ENCODE measurements at regions not wholly inside any gene's neighbourhood (a gene's known extent, or its start where the extent isn't known, plus 50 kb on each side); places are given as distances from the start of the nearest gene placed in this dataset.

GRCh38 chr1:87186346-87186745 is 142.3 kb upstream of the LMO4 start:
- no peak for DNase-seq (ENCODE audit: unreplicated experiment)
- TF ChIP-seq, protein P1, sequence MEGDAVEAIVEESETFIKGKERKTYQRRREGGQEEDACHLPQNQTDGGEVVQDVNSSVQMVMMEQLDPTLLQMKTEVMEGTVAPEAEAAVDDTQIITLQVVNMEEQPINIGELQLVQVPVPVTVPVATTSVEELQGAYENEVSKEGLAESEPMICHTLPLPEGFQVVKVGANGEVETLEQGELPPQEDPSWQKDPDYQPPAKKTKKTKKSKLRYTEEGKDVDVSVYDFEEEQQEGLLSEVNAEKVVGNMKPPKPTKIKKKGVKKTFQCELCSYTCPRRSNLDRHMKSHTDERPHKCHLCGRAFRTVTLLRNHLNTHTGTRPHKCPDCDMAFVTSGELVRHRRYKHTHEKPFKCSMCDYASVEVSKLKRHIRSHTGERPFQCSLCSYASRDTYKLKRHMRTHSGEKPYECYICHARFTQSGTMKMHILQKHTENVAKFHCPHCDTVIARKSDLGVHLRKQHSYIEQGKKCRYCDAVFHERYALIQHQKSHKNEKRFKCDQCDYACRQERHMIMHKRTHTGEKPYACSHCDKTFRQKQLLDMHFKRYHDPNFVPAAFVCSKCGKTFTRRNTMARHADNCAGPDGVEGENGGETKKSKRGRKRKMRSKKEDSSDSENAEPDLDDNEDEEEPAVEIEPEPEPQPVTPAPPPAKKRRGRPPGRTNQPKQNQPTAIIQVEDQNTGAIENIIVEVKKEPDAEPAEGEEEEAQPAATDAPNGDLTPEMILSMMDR (IDR thresholded peaks at IDR 0.05; ENCODE audit: unreplicated experiment): no peak
- Mint-ChIP-seq H3K9me3 (ENCODE audit: unreplicated experiment) (no peaks in the 10 kb centered on the region), H3K36me3 (ENCODE audit: insufficient read depth, unreplicated experiment) (no peaks in the 10 kb centered on the region), H3K4me1 (ENCODE audit: insufficient read depth, unreplicated experiment) (peaks cover 6% of the 10 kb centered on the region), H3K27ac (ENCODE audit: low read depth, unreplicated experiment) (no peak overlapping the region), H3K4me3 (ENCODE audit: unreplicated experiment) (no peak overlapping the region), H3K27me3 (ENCODE audit: insufficient read depth, unreplicated experiment) (no peaks in the 10 kb centered on the region)
- BruUV-seq (replicated peaks): no TSS peak
- POLR2A ChIA-PET: interaction anchor here (0.6 kb wide), 2 partner anchors 346 to 714 kb away, joined by 3 read pairs; no protein-coding TSS in a partner anchor
- CTCF ChIA-PET: interaction anchor here (0.6 kb wide), 1 partner anchor 106 kb away, joined by 3 read pairs; no protein-coding TSS in a partner anchor
- intact Hi-C loops (cut with micrococcal nuclease): no loop called here

DNA sequence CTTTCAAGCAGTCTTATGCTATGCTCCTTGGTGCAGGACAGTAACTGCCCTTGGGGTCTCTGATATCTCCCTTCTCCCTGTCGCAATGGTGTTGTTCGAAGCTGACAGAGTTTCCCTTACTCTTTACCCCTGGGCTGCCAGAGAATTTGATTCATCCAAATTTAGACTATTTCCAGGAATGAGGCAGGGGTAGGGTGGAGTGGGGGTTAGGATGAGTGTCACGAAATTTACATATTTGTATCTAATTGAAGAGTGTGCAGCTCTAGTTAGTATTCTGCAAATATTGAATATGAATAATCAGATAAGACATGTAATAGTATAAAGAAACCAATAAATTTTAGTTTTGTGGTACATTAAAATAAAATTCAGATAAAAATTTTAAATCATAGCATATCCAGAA is 140.0 kb upstream of the LMO4 start:
- TF ChIP-seq, protein P1 (IDR thresholded peaks at IDR 0.05; ENCODE audit: unreplicated experiment): no peak
- BruUV-seq (replicated peaks): no TSS peak
- no peaks in the 10 kb centered on the region for H3K36me3 Mint-ChIP-seq (ENCODE audit: insufficient read depth, unreplicated experiment)
- ChIA-PET POLR2A (interaction anchor here (1.1 kb wide), 1 partner anchor 11 kb away, joined by 5 read pairs; no protein-coding TSS in a partner anchor), CTCF (interaction anchor here (0.9 kb wide), 1 partner anchor 21 kb away, joined by 3 read pairs; no protein-coding TSS in a partner anchor)
- no peaks in the 10 kb centered on the region for H3K27me3 Mint-ChIP-seq (ENCODE audit: insufficient read depth, unreplicated experiment)
- no peak overlapping the region for H3K4me3 Mint-ChIP-seq (ENCODE audit: unreplicated experiment)
- H3K27ac Mint-ChIP-seq (ENCODE audit: low read depth, unreplicated experiment): no peak overlapping the region
- intact Hi-C loops (cut with micrococcal nuclease): no loop called here
- H3K4me1 Mint-ChIP-seq (ENCODE audit: insufficient read depth, unreplicated experiment): no peaks in the 10 kb centered on the region
- no peaks in the 10 kb centered on the region for H3K9me3 Mint-ChIP-seq (ENCODE audit: unreplicated experiment)
- DNase-seq (ENCODE audit: unreplicated experiment): no peak

GRCh38 chr1:87190402-87190801 is 138.3 kb upstream of the LMO4 start:
- no peak for DNase-seq (ENCODE audit: unreplicated experiment)
- Mint-ChIP-seq H3K4me1 (ENCODE audit: insufficient read depth, unreplicated experiment) (no peaks in the 10 kb centered on the region), H3K4me3 (ENCODE audit: unreplicated experiment) (no peak overlapping the region), H3K36me3 (ENCODE audit: insufficient read depth, unreplicated experiment) (no peaks in the 10 kb centered on the region), H3K27ac (ENCODE audit: low read depth, unreplicated experiment) (no peak overlapping the region), H3K27me3 (ENCODE audit: insufficient read depth, unreplicated experiment) (no peaks in the 10 kb centered on the region), H3K9me3 (ENCODE audit: unreplicated experiment) (no peaks in the 10 kb centered on the region)
- BruUV-seq (replicated peaks): no TSS peak
- intact Hi-C loops (cut with micrococcal nuclease): no loop called here
- TF ChIP-seq, protein P1 (IDR thresholded peaks at IDR 0.05; ENCODE audit: unreplicated experiment): no peak
- POLR2A ChIA-PET: no interaction called here
- CTCF ChIA-PET: interaction anchor here (0.6 to 0.9 kb wide), 2 partner anchors 103 to 765 kb away, joined by 3 read pairs; no protein-coding TSS in a partner anchor

- BruUV-seq (replicated peaks): no TSS peak
These were observed 137.0 kb upstream of the LMO4 start for GRCh38 chr1:87191646-87192045.

More at GRCh38 chr1:87191646-87192045, 137.0 kb upstream of the LMO4 start:
- ChIA-PET POLR2A (no interaction called here), CTCF (interaction anchor here (0.6 kb wide), 1 partner anchor 1136 kb away, joined by 3 read pairs; no protein-coding TSS in a partner anchor)
- Mint-ChIP-seq H3K4me3 (ENCODE audit: unreplicated experiment) (no peak overlapping the region), H3K36me3 (ENCODE audit: insufficient read depth, unreplicated experiment) (no peaks in the 10 kb centered on the region), H3K9me3 (ENCODE audit: unreplicated experiment) (no peaks in the 10 kb centered on the region), H3K27me3 (ENCODE audit: insufficient read depth, unreplicated experiment) (no peaks in the 10 kb centered on the region), H3K27ac (ENCODE audit: low read depth, unreplicated experiment) (no peak overlapping the region), H3K4me1 (ENCODE audit: insufficient read depth, unreplicated experiment) (no peaks in the 10 kb centered on the region)
- intact Hi-C loops (cut with micrococcal nuclease): no loop called here
- DNase-seq (ENCODE audit: unreplicated experiment): no peak
- TF ChIP-seq, protein P1 (IDR thresholded peaks at IDR 0.05; ENCODE audit: unreplicated experiment): no peak
